Gastrocnemius medialis (tissue), 4 donors: ENCODE measurements at regions not wholly inside any gene's neighbourhood (a gene's known extent, or its start where the extent isn't known, plus 50 kb on each side); places are given as distances from the start of the nearest gene placed in this dataset.

Experiments
- ATAC-seq, 2 donors: fragments of 150-250 bp; one replicate each; pipeline ENCODE4 v1.9.1; 2016
- DNase-seq, 2 donors: peaks; one replicate each; pipeline ENCODE4 v3.0.0-alpha.2; 2019
- H3K27ac ChIP-seq, 4 donors: fragments of 200-600 bp; sonication (generic); 1 replicate in 1 of 4; 2 replicates in 3 of 4; pipeline ENCODE4 v1.5.1; 2016 to 2018; ENCODE audit warnings: mild to moderate bottlenecking in 2 of 4, moderate library complexity in 1 of 4
- H3K27me3 ChIP-seq, 3 donors: fragments of 200-600 bp; sonication (generic) in 2 of 3; 1 replicate in 1 of 3; 2 replicates in 2 of 3; pipeline versions ENCODE4 v1.5.1 to v1.6.0; 2016 to 2019; ENCODE audit warnings: mild to moderate bottlenecking in 1 of 3, moderate library complexity in 1 of 3
- H3K36me3 ChIP-seq, 2 donors: fragments of 200-600 bp; sonication (generic) in 1 of 2; one replicate each; pipeline ENCODE4 v1.5.1; 2017 to 2018
- H3K4me1 ChIP-seq, 2 donors: fragments of 200-600 bp; sonication (generic) in 1 of 2; one replicate each; pipeline ENCODE4 v1.5.1; 2016 to 2017; ENCODE audit warnings: mild to moderate bottlenecking in 2 of 2
- H3K4me3 ChIP-seq, 4 donors: fragments of 200-600 bp; sonication (generic) in 3 of 4; 1 replicate in 1 of 4; 2 replicates in 3 of 4; pipeline ENCODE4 v1.5.1; 2016 to 2019; ENCODE audit warnings: mild to moderate bottlenecking in 2 of 4
- H3K9me3 ChIP-seq, 3 donors: fragments of 200-600 bp; sonication (generic) in 2 of 3; 1 replicate in 1 of 3; 2 replicates in 2 of 3; pipeline ENCODE4 v1.5.1; 2016 to 2019
- CTCF ChIP-seq, 5 experiments: fragments of 450-650 bp in 3 of 5; fragments of 200-600 bp in 2 of 5; sonication (generic) in 2 of 5; IDR thresholded peaks in 4 of 5; conservative IDR thresholded peaks in 1 of 5; 1 replicate in 4 of 5; 2 replicates in 1 of 5; pipeline ENCODE4 v1.5.1; 2016 to 2019; ENCODE audit warnings: antibody characterized with exemption in 5 of 5, mild to moderate bottlenecking in 3 of 5, moderate library complexity in 3 of 5
- POLR2A ChIP-seq, 2 donors: fragments of 450-650 bp; IDR thresholded peaks; one replicate each; pipeline ENCODE4 v1.6.1; 2017; ENCODE audit warnings: antibody characterized with exemption in 2 of 2, mild to moderate bottlenecking in 2 of 2, moderate library complexity in 2 of 2
- in situ Hi-C, 4 donors: fragments of 200-750 bp; cut with MboI; loops; one replicate each; pipeline versions ENCODE4 v1.15.0 to v1.8.0; 2017; ENCODE audit warnings: low sequenced_read_pairs in 4 of 4
- intact Hi-C: fragments of 100-400 bp; cut with DNase I; formaldehyde crosslinking; loops from one replicate; pipeline ENCODE4 v1.15.1; 2023; ENCODE audit warnings: low total_unique reads

GRCh38 chr3:150070271-150070670 lies 99.6 kb upstream of the PFN2 start:
- Histone ChIP-seq H3K4me3 (no peak overlapping the region), H3K4me1 (peaks cover 54% of the 10 kb centered on the region in 2 donors), H3K9me3 (no peaks in the 10 kb centered on the region), H3K27ac (peak overlapping the region; percentile 82 to 94 (median 90)), H3K27me3 (no peaks in the 10 kb centered on the region), H3K36me3 (no peaks in the 10 kb centered on the region)
- no peak for TF ChIP-seq CTCF (IDR thresholded peaks at IDR 0.05 in 4 of 5, conservative IDR thresholded peaks at IDR 0.05 in 1 of 5)
- no peak for TF ChIP-seq POLR2A (IDR thresholded peaks at IDR 0.05)
- in situ Hi-C loops = loop anchor here in 1 of 4 donors (25.0 kb wide), 1 partner anchor 1058 kb away; no protein-coding TSS in a partner anchor
- peak in 1 of 2 donors; percentile 12 for ATAC-seq
- DNase-seq = no peak
- intact Hi-C loops = no loop called here

GRCh38 chr3:150069633-150070032 lies 98.9 kb upstream of the PFN2 start:
- no peaks in the 10 kb centered on the region for H3K27me3 ChIP-seq
- H3K4me3 ChIP-seq = no peak overlapping the region
- DNase-seq (no peak), ATAC-seq (peak; percentile 67 to 72)
- intact Hi-C loops = loop anchor here (10.0 kb wide), 1 partner anchor 1055 kb away; no protein-coding TSS in a partner anchor
- TF ChIP-seq POLR2A (IDR thresholded peaks at IDR 0.05) (no peak), CTCF (IDR thresholded peaks at IDR 0.05 in 4 of 5, conservative IDR thresholded peaks at IDR 0.05 in 1 of 5) (no peak)
- H3K36me3 ChIP-seq = no peaks in the 10 kb centered on the region
- in situ Hi-C loops = loop anchor here in 1 of 4 donors (25.0 kb wide), 1 partner anchor 1057 kb away; no protein-coding TSS in a partner anchor
- peaks cover 54 to 60% of the 10 kb centered on the region in 2 donors for H3K4me1 ChIP-seq
- no peaks in the 10 kb centered on the region for H3K9me3 ChIP-seq
- peak overlapping the region; percentile 82 to 94 (median 90) for H3K27ac ChIP-seq

- H3K27ac ChIP-seq = peak overlapping the region; percentile 82 to 94 (median 90)
- intact Hi-C loops (loop anchor here (10.0 kb wide), 1 partner anchor 1054 kb away; no protein-coding TSS in a partner anchor), in situ Hi-C loops (loop anchor here in 1 of 4 donors (25.0 kb wide), 1 partner anchor 1057 kb away; no protein-coding TSS in a partner anchor)
- no peak overlapping the region for H3K4me3 ChIP-seq
- H3K36me3 ChIP-seq = no peaks in the 10 kb centered on the region
- DNase-seq = peak; percentile 72 to 80
- peaks cover 52 to 64% of the 10 kb centered on the region in 2 donors for H3K4me1 ChIP-seq
- TF ChIP-seq CTCF (IDR thresholded peaks at IDR 0.05 in 4 of 5, conservative IDR thresholded peaks at IDR 0.05 in 1 of 5) = no peak
- TF ChIP-seq POLR2A (IDR thresholded peaks at IDR 0.05) = peak in 1 of 2 donors; percentile 20
- no peaks in the 10 kb centered on the region for H3K27me3 ChIP-seq
- H3K9me3 ChIP-seq = no peaks in the 10 kb centered on the region
- ATAC-seq = peak; percentile 80 to 85
These were observed 98.4 kb upstream of the PFN2 start for GRCh38 chr3:150069154-150069527.

GRCh38 chr3:150068440-150069153 lies 97.9 kb upstream of the PFN2 start:
- intact Hi-C loops (loop anchor here (10.0 kb wide), 1 partner anchor 1054 kb away; no protein-coding TSS in a partner anchor), in situ Hi-C loops (loop anchor here in 1 of 4 donors (25.0 kb wide), 1 partner anchor 1056 kb away; no protein-coding TSS in a partner anchor)
- Histone ChIP-seq H3K36me3 (no peaks in the 10 kb centered on the region), H3K4me3 (no peak overlapping the region), H3K4me1 (peaks cover 53 to 69% of the 10 kb centered on the region in 2 donors), H3K27ac (peak overlapping the region; percentile 82 to 94 (median 90)), H3K27me3 (no peaks in the 10 kb centered on the region), H3K9me3 (no peaks in the 10 kb centered on the region)
- DNase-seq = no peak
- TF ChIP-seq CTCF (IDR thresholded peaks at IDR 0.05 in 4 of 5, conservative IDR thresholded peaks at IDR 0.05 in 1 of 5) = no peak
- no peak for ATAC-seq
